CD4-positive, alpha-beta T cell treated with Interferon alpha-2 for 1 hour (primary cell): ENCODE measurements at regions not wholly inside any gene's neighbourhood (a gene's known extent, or its start where the extent isn't known, plus 50 kb on each side); places are given as distances from the start of the nearest gene placed in this dataset.
"Not testable (repeated sequence)": the region's sequence is repeated elsewhere in the genome, so short reads cannot be mapped to it uniquely, and the experiment has no call there.

Experiments
- DNase-seq, 2 donors: peaks; one replicate each; pipeline ENCODE4 v3.0.0-alpha.2; 2020 to 2022

DNA sequence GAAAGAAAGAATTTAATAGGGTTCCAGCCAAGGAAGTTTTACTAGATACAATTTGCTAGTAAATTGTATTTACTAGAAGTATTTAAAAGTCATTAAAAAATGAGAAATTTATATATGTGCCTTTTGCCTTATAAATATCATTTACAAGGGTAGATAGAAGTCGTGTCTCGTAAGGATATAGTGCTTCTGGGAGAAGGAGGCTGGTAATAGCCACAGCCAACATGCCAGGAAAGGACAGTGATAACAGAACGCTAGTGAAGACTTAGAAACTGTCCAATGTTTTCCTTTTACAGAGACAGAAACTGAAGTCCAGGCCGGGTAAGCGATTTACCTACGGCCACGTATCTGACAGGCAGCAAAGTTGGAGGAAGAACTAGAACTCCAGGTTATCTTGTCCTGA lies 113.5 kb upstream of the LRRN1 start:
- no peak for DNase-seq

DNA sequence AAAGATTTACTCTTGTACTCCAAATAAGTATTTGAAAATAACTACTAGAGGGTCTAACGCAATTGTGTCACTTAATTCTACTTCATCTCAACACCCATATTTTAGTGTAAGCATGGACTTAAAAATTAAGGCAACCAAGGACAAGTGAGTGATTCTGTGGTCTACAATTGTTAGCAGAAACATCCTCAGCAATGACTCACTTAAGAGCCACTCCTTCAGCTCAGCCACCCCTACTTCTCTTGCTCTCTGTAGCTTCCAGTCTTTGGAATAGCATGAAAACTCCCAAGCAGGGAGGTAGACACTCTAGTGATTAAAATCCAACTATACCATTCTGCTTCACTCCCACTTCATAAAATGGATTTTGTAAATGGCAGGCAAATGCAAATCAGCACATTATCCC lies 116.0 kb upstream of the LRRN1 start:
- DNase-seq: no peak

DNA sequence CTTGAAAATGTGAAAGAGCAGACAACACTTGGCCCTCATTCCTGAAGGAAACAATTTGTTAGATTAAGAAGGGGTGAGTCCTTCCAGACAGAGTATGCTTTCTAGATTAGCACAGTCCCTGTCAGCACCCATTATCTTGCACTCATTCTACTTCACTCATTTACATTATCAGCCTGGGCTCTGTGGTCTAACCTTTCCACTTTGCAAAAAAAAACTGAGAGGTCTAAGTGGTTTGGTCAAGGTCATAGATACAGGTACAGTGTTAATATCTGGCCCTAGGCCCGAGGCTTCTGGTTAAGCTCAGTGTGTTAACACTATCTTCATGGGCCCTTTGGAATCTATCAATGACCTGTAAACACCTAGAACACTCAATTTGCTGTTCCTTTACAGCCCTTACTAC lies 123.4 kb upstream of the LRRN1 start:
- no peak for DNase-seq

DNA sequence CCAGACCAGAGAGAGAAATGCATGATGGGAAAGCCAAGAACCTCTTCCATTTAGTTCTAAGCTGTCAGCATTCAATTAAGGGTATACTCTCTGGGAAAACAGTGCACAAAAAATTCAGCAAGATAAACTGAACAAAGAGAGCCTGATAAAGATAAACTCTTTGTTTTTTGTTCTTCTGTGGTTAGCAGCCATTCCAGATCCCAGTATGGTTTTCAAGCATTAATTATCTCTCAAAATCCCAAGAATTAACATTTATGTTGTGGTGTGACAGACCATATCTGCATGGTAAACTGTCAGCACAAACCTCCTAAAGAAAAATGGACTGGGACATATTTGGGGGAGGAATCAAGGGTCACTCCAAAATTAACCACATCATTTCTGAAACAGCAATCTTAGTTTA lies 124.0 kb upstream of the LRRN1 start:
- DNase-seq: no peak

DNA sequence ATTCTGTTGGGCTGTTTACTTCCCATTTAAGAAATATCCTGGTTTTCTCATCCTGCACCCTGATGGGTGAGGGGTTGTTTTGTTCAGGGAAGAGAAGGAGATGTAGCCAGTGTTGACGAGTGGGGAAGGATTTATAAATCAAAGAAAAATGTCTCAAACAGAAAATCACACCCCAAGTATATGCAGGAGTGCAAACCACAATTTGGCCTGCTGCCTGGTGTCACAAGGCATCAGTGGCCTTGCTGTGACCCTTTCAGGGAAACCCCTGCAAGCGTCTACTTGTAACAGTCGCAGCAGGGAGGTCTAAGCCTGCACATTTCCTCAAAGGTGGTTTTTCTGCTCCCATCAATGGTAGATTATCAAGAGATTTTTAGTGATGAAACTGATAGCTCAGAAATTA lies 132.6 kb upstream of the LRRN1 start:
- DNase-seq: peak in 1 of 2 donors; percentile 2

DNA sequence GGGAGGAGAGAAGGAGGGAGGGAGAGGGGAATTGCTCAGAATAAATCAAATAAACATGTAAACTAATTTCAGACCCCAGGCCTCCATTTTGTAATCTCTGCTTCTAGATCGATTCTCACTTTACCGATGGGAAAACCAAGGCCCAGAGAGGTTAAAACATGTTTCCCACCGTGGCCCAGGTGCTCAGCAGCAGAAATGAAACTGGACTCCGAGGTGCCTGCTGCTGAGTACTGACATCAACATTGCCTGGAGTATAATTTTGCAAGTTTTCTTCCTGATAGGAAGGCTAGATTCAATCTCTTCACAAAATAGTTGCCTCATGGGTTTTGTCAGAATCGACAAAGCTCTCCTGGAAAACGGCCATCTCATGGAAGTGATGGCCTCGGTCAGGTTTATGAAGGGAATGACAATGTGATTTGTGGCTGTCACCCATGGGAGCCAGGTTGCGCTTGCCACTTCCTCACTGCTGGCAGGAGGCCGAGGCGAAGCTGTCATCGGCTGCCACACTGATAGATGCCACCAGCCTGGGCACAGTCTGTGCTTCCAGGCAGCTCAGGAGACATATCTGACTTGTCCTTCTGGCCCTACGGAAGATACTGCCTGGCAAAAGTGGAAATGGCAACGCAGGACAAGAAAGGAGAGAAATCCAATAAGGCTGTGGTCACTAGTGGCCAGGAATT lies 133.1 kb upstream of the LRRN1 start:
- DNase-seq: no peak

DNA sequence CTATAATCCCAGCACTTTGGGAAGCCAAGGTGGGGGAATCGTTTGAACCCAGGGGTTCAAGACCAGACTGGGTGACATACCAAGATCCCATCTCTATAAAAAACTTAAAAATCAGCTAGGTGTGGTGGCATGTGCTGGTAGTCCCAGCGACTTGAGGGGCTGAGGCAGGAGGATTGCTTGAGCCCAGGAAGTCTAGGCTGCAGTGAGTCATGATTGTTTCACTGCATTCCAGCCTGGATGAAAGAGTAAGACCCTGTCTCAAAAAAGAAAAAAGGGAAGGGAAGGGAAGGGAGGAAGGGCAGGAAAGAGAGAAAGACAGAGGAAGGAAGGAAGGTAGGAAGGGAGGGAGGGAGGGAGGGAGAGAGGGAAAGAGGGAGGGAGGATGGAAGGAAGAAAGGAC lies 133.7 kb upstream of the LRRN1 start:
- DNase-seq: no peak

DNA sequence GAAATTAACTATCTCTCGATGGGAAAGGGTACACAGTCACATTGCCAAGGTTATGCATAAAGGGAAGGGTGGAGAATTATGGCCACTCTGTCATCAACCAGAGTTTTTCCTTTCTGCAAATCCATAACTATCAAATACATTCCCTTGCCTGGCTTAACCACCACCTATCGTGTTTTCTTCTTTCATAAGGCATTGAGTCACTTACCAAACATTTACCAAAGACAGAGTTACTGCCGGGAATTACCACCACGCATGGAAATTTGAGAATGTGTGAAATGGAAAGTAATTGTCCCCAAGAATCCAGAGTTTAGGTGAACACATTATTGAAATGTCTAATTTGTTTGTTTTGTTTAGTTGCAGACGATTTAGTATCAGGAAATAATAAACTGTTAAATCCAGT lies 134.3 kb upstream of the LRRN1 start:
- no peak for DNase-seq

DNA sequence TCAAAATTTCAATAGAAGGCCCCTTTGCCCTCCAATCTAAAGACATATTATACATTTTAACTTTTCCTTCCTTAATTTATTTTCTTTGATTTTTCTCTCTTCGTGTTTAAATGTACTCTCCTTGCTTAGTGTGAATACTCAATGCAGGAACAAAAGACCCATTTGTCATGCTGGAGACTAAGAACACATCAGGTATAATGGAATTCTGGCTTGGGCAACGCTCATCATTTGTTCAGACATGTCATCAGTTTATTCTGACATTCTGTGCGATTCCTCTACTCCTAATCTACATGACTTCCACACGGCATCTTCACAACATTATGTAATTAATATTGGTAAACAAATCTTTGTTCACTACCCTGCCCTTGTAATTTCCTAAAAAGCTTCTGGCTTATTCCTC lies 136.6 kb upstream of the LRRN1 start:
- DNase-seq: no peak

DNA sequence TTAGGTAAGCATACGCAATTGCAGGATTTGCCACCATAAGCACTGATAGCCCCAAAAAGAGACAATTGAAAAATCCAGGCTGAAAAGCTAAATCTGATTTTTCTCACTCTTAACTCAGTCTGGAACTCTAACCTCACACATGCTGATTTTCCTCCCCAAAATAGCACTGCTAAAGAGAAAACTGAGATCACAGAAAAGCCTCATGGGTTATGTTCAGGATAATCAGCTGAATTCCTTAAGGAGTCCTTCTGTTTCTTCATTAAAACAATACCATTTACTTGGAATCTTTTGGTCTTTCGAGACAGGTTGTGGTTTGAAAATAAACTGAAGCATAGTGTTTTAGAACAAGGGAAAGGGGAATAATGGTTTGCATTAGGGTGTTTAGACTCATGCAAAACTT lies 144.3 kb upstream of the LRRN1 start:
- no peak for DNase-seq

DNA sequence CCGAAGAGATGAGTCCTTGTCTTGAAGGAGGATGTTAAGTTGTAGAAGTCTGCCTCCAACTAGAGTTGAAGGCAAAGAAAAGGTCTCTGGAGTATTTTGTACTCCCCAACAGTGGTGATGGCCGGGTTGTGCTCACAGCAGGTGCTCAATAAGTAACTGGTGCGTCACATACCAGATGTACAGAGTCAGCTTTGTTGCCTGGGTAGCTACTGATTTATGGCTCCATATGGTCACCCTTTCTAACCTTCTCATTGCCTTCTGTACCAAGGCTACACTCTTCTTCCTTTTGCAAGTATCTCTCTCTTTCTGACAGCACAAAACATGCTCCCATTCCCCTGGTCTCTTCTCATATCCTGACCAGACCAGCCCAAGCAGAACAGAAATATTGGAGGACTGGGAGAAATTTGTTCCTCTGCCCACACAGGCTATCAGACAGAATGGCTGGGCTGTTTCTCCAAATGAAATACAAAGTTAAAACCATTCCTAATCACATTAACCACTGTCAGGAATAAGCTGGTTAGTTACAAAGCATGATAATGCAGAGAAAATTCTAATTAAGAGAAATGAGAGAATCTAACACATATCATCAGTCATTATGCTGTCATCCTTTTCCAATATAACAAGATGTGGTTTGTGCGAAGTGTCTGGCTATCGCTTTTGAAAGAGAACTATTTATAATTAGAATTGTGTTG lies 150.1 kb upstream of the LRRN1 start:
- DNase-seq: no peak

DNA sequence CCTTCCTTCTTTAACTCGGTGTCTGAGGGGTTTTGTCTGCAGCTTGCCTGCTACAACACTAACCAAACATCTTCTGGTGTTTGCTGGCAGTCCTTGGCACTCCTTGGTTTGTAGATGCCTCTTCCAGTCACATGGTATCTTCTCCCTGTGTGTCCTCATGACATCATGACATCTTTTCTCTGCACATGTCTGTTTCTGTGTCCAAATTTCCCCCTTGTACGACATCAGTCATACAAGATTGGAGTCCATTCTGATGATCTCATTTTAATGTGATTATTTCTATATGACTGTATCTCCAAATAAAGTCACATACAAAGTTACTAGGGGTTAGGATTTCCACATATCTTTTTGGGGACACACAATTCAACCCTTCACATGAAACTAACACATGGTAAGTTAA lies 152.3 kb upstream of the LRRN1 start:
- no peak for DNase-seq

DNA sequence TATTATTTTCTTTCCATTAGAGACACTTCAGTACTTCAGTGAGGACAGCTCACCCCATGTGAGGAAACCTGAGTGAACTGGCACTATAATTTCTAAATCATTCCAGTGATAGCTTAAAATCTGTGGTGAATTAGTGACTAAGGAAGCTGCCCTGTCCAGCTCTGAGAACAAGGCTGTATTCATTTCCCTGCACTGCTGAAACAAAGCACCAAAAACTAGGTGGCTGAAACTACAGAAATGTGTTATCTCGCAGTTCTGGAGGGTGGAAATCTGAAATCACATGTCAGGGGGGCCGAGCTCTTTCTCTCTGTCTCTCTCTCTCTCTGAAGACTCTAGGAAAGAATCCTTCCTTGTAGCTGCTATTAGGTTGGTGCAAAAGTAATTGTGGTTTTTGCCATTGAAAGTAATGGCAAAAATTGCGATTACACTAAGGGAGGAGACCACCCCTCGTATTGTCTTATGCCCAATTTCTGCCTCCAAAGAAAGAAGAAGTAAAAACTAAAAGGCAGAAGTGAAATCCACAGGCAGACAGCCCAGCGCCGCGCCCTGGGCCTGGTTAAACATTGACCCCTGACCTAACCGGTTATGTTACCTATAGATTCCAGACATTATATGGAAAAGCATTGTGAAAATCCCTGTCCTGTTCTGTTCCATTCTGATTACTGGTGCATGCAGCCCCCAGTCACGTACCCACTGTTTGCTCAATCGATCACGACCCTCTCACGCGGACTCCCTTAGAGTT lies 153.0 kb upstream of the LRRN1 start:
- DNase-seq: not testable (repeated sequence)

DNA sequence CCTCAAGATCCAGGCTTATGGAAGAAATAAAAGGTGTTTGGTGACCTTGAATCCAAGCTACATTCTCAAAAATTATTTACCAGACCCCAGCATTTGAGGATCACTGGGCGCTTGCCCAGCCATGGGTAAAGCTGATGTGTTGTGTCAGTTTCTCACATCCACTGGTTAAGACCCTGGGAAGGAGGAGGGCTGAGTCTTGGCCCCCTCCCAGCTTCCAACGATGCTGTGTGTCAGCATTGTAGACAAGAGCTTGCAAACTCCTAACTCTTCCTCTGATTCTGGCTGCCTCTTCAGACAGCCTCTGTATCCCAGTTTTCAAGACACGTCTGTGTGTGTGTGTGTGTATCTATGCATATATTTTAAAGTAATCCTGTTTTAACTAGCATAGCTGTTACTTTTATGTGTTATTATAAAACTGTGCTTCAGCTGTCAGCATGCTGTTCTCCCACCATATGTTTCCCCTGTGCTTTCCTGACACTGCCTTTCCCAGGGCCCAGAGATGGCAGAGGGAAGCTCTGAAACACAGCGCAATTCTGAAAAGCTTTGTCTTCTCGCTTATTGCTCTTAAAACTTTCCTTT lies 157.3 kb upstream of the LRRN1 start:
- no peak for DNase-seq

DNA sequence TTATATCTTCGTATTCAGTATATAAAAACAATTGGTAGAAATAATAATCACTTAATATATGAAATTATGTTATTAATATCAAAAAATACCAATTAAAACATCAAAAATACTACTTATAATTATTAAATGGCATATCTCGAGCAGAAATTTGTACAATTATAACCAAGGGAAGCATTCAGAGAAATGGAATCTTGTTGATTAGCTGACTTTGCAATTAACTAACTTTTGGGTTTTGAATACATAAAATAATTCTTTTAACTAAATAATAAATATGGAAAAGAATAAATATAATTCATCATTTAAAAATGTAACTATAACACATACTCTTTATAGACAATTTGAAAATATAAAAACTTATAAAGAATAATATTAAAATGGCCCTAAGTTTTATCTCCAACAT lies 160.2 kb upstream of the LRRN1 start:
- DNase-seq: no peak

DNA sequence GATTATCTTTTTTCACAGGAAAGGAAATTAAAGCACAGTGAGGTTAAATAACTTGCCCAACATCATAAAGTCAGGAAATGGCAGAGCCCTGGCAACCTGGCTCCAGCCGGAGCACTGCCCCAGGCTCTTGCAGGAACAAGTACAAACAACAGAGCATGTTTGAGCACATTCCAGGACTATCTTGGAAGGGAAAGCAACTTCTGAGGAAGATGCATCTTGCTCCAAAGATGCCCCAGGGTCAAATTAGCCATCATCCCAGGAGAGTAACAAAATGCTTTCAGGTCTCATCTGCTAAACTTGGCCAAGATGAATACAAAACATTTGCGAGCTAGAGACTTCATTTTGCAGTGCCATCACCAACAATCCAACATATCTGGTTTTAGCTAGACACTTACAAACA lies 162.4 kb upstream of the LRRN1 start:
- no peak for DNase-seq

DNA sequence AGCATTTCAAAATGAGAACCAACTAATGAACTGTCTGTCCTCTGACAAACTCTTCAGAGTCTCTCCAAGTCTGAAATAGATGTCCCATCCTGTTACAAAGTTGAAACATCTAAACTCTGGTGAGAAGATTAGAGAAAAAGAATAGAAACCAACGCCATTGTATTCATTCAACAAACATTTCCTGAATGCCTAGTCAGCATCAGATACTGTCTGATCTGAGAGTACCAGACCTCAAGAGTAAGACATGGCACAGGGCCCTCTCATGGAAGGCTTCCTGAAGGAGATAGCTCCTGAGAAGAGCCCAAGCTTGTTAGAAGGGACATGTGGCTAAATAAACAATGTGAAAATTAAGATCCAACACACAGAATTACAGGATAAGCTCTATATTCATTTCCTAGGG lies 164.1 kb upstream of the LRRN1 start:
- no peak for DNase-seq

DNA sequence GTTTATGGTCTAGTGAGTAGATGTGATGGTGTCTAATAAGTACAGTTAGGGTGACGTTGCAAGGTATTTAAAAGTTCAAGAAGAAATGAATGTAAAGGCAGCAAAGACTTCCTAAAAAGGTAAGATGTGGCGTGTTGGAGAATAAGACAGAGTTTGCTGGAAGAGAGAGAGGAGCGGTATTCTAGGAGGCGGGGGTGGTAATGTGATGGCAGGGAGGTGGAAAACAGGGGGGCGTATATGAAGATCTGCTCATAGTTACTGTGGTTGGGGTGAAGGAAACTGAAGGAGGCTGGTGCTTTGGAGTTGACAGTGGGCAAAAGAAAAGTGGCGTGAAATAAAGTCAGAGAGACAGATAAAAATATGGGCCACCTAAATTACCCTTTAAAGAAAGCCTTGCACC lies 164.9 kb upstream of the LRRN1 start:
- no peak for DNase-seq

DNA sequence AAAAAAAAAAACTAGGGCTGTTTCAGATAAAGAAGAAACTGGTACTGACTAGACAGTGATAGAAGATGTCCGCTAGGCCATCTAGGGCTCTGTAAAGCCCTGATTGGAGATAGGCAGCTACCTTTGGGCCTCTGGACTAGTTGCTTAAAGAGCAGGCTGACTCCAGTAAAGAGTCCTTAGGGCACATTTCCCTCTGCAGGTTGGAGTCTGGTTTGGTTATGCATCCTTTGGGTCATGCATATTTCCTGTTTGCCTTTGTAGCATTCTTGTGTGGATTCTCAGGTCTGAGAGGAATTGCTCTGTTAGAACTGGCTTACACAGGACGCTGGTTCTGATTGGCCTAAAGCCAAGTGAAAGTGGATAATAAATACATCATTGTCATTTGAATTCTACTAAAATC lies 165.5 kb upstream of the LRRN1 start:
- no peak for DNase-seq

DNA sequence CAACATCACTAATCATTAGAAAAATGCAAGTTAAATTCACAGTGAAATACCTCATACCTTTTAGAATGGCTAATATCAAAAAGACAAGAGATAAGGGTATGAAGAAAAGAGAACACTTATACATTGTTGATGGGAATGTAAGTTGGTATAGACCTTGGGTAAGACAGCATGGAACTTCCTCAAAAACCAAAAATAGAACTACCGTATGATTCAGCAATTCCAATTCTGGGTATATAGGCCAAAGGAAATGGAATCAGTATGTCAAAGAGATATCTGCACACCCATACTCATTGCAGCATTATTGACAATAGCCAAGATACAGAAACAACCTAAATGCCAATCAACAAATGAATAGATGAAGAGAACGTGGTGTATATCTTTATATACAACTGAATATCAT lies 166.8 kb upstream of the LRRN1 start:
- DNase-seq: no peak

DNA sequence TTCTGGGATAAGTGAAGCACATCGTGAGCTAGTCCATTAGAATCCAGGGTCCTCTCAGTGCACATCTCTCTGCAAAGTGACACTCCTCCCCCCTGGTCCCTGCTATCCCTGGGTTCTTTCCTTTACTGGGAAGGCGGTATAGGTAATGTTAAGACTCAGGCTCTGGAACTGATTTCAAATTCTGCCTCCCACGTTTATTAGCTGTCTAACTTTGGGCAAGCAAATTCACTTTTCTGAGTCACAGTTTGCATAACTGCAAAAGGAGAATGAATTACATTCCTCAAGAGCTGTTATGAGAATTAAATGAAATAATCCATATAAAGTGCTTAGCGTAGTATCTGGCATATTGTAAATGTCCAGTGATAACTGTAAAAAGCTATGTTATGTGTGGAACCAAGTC lies 168.1 kb upstream of the LRRN1 start:
- DNase-seq: no peak

DNA sequence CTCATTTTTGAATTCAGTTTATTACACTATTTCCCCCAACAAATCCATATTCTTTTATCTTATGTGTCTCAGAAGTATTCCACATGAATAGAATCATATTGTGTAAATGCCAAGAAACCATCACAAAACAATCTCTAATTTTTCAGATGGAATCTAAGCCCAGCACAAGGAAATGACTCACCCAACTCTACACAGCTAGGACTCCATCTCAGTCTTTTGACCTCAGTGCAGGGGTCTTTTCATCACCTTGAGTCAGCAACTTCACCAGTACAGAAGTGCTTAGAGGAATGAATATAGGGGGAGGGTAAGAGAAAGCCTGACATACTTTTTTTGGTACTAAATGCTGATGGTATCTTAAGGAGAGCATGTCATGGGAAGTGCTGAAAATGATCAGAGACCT lies 169.3 kb upstream of the LRRN1 start:
- DNase-seq: no peak

DNA sequence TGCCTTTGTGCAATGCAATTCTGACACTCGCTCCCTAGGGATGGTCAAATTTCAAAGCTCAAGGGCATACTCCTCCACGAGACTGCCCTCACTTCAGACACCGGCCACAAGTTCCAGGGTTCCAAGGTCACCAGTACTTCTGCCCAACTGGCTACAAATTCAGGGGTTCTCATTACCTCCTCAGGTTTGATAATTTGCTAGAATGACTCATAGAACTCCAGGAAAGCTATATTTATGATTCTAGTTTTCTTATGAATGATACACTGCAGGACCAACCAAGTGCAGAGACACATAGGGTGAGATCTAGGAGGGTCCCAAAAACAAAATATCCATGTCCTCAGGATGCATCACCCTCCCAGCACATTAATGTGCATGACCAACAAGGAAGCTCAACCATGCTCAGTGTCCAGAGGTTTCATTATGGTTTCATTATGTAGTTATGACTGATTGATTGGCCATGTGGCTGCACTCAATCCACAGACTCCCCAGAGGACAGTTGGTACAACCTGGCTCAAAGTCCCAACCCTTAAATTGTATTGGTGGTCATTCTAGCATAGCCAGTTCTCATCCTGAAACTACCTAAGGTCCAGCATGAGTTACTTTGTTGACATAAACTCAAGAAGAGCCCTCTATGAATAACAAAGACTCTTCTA lies 170.4 kb upstream of the LRRN1 start:
- DNase-seq: no peak

DNA sequence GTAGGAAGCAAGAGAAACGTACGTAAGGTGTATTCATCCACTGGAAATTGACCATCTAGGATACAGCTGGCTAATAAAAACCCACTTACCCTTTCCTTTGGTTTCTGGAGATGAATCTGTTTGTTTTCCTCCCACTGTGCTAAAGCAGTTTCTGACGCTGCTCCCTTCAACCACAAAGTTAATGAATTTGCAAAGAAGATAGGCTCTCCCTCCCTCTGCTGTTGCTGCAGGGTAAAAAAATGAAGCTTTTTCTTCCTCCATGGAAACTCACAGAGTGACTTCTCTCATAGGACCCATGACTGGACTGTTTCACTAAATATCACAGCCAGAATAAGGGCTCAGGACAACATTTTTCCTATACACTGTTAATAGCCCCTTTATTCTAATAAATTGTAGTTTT lies 172.1 kb upstream of the LRRN1 start:
- DNase-seq: no peak
